Ovary (tissue), 3 donors: ENCODE measurements at regions not wholly inside any gene's neighbourhood (a gene's known extent, or its start where the extent isn't known, plus 50 kb on each side); places are given as distances from the start of the nearest gene placed in this dataset.

Source experiments
- POLR2A ChIP-seq: fragments of 450-650 bp; IDR thresholded peaks from one replicate; pipeline ENCODE4 v1.6.1; 2017; ENCODE audit warnings: antibody characterized with exemption, mild to moderate bottlenecking, moderate library complexity
- TF ChIP-seq, protein P1 (sequence below), 3 donors: fragments of 450-650 bp in 2 of 3; fragments of 200-600 bp in 1 of 3; IDR thresholded peaks; one replicate each; pipeline versions ENCODE4 v1.5.1 to v1.8.0; 2016 to 2022; ENCODE audit warnings: antibody characterized with exemption in 3 of 3, mild to moderate bottlenecking in 1 of 3
- donor health status: DM: no; HTN: no; CAD: no.

DNA sequence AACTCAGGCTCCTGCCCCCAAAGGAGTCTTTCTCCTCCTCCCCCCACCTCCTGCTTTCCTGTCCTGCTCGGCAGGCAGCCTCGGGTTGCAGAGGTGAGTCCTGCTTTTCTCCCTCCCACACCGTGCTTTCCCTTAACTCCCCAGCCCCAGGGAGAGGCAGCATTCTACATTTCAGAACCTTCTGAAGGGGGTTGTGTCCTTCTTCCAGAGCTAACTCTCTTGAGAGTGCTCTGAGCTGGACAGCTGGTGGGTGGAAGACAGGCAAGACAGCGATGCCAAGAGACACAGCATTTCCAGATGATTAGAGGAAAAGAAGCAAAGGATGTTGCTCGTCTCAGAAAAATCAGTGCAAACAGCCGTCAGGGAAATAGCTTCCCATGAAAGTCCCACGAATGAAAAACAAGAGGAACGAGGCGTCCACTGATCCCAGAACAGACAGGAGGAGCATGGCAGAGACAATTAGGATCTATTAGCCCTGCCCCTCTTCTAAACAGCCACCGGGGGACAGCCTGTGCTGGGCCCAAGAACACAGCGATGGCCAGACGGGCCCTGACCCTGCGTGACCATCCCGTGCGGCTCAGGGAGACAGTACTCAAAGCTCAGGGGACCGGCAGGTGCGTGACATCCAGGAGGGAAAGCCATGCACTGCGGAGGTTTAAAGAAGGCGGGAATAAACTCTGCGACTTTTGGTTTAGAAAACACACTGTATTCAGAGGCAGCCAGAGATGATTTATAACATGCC is 216.5 kb upstream of the RTL1 start:
- TF ChIP-seq, protein P1, sequence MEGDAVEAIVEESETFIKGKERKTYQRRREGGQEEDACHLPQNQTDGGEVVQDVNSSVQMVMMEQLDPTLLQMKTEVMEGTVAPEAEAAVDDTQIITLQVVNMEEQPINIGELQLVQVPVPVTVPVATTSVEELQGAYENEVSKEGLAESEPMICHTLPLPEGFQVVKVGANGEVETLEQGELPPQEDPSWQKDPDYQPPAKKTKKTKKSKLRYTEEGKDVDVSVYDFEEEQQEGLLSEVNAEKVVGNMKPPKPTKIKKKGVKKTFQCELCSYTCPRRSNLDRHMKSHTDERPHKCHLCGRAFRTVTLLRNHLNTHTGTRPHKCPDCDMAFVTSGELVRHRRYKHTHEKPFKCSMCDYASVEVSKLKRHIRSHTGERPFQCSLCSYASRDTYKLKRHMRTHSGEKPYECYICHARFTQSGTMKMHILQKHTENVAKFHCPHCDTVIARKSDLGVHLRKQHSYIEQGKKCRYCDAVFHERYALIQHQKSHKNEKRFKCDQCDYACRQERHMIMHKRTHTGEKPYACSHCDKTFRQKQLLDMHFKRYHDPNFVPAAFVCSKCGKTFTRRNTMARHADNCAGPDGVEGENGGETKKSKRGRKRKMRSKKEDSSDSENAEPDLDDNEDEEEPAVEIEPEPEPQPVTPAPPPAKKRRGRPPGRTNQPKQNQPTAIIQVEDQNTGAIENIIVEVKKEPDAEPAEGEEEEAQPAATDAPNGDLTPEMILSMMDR (IDR thresholded peaks at IDR 0.05): no peak
- TF ChIP-seq POLR2A: no peak
